HG02981 (cell line): ENCODE measurements at regions not wholly inside any gene's neighbourhood (a gene's known extent, or its start where the extent isn't known, plus 50 kb on each side); places are given as distances from the start of the nearest gene placed in this dataset.

Experiments used
- ATAC-seq: cut with Tn5 transposase; IDR thresholded peaks from one replicate; pipeline ENCODE4 v1.9.1; 2021; ENCODE audit warnings: mild to moderate bottlenecking, moderate library complexity; ENCODE audit not compliant: unreplicated experiment

GRCh38 chr2:7829241-7829640 lies 852.6 kb upstream of the ID2 start:
- no peak for ATAC-seq

DNA sequence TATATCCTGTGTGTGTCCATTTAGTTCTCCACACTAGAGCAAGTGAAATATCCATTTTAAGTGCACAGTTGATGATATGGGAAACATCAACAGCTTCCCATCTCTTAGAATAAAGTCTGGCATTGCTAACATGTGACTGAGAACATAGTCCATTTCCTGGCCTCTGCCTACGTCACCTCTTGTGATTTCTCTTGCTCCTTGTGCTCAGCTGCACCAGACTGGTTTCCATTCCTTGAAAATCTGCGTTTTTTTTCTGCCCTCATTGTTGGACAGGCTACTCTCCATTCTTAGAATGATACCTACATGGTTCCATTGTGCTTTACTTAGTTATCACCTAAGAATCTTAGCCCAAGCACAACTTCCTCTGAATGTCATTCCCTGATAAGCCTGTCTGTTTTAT lies 851.2 kb upstream of the ID2 start:
- no peak for ATAC-seq

DNA sequence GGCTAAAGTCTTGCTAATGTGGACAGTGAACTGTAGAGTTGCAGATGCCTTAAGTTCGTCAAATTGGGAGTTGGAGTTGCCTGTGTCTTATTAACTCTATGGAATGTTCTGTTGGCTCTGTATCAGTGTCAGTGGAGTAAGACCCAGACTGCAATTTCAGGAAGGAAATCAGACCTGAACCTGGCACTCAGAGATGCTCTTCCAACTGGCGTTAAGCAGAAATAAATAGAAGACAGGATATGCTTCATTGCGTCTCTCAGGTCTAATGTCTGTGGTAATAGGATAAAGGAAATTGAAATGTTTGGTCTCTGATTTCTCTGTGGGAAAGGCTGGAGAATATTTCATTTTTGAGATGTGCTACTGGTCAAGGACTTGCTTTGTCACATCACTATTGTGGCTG lies 846.7 kb upstream of the ID2 start:
- ATAC-seq: no peak

DNA sequence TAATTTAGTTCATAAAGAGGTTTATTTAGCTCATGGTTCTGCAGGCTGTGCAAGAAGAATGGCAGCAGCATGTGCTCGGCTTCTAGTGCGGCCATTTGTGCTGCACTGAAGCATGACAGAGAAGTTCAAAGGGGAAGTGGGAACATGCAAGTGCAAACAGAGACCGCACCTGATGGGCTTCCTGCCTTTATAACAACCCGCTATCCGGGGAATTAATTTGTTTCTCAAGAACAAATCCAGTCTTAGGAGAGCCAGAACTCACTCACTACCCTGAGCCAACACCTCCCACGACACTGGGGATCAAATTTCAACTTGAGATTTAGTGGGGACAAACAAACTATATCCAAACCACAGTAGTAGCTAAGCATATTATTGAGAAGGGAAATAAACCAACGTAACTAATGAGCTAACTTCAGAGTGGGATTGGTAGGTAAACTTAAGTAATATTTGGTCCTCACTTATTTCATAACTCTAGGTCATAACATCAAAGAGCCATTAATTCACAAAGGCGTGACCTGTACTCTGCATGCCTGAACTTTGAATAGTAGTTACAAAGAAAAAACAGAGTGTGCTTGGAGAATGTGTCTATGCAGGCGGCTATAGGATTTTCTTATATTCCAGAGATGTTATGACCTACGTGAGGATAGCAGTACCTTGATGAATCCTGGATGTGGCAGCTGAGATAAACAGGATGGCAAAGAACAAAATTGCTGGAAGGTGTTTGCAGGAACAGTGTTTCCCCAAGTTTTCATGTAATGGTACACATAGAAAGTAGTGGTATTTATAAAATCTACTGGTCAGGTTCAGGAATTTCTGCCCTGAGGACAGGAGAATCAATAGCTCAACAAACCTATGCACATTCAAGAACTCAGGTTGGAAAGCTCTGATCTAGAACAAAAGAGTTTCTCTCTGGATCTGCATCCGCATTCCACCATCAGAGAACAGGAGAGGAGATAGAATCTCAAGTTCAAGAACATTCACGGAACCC lies 845.9 kb upstream of the ID2 start:
- peak; percentile 93 for ATAC-seq

DNA sequence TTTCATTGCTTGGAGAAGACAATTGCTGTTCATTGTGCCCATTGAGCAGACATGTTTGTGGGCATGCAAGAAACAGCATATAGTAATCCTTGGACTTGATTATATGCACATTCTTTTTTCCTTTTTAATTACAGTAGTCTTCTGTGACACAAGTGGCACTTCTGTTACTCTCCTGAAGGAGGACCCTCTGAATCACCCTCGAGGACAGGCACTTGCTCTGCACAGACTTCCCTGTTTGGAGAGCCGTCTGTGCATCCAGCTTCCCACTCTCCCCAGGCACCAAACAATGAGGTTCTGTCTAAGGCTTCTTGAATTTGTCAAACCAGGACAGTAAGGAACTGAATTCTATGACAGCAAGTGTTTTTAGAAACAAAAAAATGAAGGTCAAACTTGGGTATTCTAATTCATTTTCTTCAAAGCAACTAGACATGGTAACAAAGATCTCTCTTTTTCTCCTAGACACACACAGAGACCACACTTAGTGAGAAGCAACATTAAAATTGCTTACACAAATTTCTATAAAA lies 844.6 kb upstream of the ID2 start:
- no peak for ATAC-seq

- ATAC-seq: no peak
Observed at GRCh38 chr2:7838669-7839068, 843.2 kb upstream of the ID2 start.

- ATAC-seq: no peak
Observed at GRCh38 chr2:7840651-7841380, 841.0 kb upstream of the ID2 start.

DNA sequence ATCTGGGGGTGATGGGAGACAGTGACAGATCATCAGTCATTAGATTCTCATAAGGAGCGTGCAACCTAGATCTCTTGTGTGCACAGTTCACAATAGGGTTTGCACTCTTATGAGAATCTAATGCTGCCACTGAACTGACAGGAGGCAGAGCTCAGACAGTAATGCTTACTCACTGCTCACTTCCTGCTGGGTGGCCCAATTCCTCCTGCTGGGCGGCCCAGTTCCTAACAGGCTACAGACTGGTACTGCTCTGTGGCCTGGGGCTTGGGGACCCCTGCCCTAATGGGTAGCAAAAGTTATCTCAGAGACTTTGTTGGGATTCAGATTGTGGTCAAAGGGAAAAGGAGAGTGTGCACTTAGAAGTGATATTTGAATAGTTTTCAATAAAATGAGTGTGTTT lies 840.1 kb upstream of the ID2 start:
- ATAC-seq: no peak

- no peak for ATAC-seq
Observed at GRCh38 chr2:7844414-7844965, 837.4 kb upstream of the ID2 start.

DNA sequence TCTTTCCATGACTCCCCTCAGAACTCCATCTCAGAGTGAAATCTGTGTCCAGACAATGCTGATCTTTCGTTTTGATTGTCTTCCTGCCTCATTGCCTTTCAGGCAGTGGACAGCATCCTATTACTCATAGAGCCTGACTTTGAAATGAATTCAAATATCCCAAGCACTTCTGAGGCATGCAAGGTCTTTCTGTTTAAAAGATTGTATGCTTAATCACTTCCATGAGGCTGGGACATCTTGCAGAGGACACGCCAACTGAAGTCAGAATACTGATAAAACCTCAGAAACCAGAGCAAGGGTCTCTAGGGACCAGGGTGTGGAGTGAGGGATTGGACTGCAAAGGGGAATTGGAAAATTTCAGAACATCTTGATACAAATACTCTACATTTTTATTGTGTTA lies 836.5 kb upstream of the ID2 start:
- ATAC-seq: no peak

DNA sequence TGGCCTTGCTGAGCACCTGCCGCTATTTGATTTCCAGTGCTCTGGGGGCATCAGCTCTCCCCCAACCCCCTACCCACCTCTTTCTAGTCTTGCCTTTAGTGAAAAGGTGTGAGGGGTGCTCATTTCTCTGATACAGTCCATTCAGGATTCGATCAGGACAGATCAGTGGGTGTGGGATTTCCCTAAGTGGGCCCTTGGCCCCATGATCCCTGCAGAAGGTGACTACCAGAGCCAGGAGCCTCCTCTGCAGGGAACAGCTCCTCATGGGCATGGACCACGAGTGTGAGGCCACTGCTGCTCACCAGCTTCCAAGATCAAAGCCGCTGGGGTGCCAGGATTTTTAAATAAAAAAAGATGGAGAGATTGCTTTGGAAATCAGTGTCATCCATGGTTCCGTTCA lies 835.2 kb upstream of the ID2 start:
- no peak for ATAC-seq

DNA sequence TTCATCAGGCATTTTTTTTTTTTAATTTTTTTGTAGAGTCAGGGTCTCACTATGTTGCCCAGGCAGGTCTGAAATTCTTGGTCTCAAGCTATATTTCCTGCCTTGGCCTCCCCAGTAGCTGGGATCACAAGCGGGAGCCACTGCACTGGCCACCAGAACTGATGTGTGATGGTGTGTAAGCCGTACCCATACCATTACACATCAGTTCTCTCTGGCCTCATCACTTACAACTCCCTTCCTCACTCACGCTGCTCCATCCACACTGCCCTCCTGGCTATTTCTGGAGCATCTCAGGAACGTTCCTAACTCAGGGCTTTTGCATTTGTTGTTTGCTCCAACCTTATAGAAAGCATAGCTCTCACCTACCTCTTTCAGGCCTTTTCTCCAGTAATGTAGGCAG lies 834.5 kb upstream of the ID2 start:
- no peak for ATAC-seq

DNA sequence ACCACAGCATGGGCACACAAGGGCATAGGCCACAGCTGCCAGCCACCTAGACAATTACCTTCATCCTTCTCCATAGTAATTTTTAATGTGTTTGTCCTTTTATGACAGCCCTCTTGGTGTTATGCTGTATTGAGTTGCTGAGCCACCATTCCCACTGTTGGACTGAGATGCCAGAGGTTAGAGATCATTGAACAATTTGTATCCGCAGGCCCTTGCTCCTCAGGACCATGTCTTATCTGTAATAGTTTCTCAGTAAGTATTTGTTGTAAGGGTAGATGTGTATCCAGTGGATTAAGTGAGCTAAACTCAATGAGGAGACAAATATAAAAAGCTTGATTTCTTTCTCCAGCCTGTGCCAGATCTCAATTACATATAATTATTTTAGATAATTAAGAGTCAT lies 832.8 kb upstream of the ID2 start:
- no peak for ATAC-seq

DNA sequence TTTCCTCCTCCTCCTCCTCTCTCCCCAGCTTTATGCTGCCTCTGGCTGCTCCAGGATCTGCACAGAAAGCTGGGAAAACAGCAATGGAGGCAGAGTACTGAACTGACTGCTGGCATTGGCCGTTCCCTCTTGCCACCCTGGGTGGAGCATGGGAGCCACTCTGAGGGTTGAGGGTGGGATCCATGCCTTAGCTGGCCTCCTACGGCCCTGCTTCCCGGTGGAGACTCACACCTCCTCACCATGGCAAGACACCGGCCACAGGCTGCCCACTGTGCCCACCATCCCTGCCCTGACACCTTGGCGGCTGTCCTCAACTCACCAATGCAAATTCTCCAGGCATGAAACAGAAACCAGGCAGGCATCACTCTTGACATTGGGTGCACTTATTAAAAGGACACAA lies 832.3 kb upstream of the ID2 start:
- ATAC-seq: no peak

GRCh38 chr2:7852546-7852945 lies 829.3 kb upstream of the ID2 start:
- ATAC-seq: no peak

- ATAC-seq: no peak
Observed at GRCh38 chr2:7857904-7858303, 824.0 kb upstream of the ID2 start.

DNA sequence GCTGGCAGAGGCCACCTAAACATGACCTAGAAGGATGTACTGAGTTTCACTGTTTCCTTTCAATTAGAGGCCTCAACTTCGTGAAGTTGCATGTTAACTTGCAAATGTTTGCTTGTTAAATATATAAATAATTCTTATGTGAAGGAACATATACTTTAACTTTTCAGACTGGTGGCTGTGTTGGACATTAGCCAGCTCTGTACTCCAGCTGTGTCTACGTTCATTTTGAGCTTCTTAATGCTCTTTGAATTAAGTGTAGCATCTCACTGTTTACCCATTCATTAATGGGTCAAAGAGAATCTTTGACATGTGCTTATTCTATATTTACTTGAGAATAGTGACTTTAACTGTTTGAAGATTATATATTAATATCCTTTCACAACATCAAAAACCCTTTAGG lies 823.2 kb upstream of the ID2 start:
- ATAC-seq: no peak

GRCh38 chr2:7860693-7861092 lies 821.2 kb upstream of the ID2 start:
- no peak for ATAC-seq

GRCh38 chr2:7861910-7862702 lies 819.8 kb upstream of the ID2 start:
- no peak for ATAC-seq

DNA sequence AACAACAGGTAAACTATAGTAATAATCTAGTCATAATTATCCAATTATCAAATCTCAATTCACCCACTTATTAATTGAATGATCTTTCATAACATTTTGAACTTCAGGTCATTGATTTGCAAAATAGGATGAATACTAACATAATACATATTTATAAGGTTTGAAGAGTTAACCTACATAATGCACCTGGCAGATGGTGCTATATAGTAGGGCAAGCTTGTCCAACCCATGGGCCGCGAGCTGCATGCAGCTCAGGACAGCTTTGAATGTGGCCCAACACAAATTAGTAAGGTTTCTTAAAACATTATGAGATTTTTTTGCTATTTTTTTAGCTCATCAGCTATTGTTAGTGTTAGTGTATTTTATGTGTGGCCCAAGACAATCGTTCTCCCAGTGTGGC lies 815.8 kb upstream of the ID2 start:
- no peak for ATAC-seq

GRCh38 chr2:7866825-7867224 lies 815.0 kb upstream of the ID2 start:
- no peak for ATAC-seq
